ENCODE measurements at regions not wholly inside any gene's neighbourhood (a gene's known extent, or its start where the extent isn't known, plus 50 kb on each side); places are given as distances from the start of the nearest gene placed in this dataset.
"Not testable (repeated sequence)": the region's sequence is repeated elsewhere in the genome, so short reads cannot be mapped to it uniquely, and the experiment has no call there.

DNA sequence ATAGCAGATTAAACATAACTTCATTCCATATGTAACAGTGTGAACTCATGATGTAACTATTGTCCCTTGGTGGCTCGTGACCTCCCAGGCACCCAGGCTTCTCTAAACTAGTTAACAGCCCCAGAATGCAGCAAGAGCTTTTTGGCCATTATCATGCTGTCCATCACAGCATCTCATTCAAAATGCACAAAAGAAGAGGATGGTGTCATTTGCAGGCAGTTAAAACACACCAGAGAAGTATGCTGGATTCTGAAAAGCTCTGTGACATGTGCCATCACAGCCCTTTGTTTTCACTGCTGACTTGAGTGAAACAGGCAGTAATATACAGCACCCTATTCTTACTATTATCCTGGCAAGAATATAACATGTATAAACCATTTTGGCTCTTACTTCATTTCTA is 117.6 kb upstream of the CHMP2B start:
- TF ChIP-seq ZNF138 (CRISPR knock-in tag; conservative IDR thresholded peaks at IDR 0.05) (no peak), HMGA2 (CRISPR knock-in tag; IDR thresholded peaks at IDR 0.05) (no peak), ZBTB21 (CRISPR knock-in tag; IDR thresholded peaks at IDR 0.05; ENCODE audit: borderline replicate concordance) (no peak), FOXK1 (CRISPR knock-in tag; IDR thresholded peaks at IDR 0.05) (no peak)
- TF ChIP-seq, protein P1, sequence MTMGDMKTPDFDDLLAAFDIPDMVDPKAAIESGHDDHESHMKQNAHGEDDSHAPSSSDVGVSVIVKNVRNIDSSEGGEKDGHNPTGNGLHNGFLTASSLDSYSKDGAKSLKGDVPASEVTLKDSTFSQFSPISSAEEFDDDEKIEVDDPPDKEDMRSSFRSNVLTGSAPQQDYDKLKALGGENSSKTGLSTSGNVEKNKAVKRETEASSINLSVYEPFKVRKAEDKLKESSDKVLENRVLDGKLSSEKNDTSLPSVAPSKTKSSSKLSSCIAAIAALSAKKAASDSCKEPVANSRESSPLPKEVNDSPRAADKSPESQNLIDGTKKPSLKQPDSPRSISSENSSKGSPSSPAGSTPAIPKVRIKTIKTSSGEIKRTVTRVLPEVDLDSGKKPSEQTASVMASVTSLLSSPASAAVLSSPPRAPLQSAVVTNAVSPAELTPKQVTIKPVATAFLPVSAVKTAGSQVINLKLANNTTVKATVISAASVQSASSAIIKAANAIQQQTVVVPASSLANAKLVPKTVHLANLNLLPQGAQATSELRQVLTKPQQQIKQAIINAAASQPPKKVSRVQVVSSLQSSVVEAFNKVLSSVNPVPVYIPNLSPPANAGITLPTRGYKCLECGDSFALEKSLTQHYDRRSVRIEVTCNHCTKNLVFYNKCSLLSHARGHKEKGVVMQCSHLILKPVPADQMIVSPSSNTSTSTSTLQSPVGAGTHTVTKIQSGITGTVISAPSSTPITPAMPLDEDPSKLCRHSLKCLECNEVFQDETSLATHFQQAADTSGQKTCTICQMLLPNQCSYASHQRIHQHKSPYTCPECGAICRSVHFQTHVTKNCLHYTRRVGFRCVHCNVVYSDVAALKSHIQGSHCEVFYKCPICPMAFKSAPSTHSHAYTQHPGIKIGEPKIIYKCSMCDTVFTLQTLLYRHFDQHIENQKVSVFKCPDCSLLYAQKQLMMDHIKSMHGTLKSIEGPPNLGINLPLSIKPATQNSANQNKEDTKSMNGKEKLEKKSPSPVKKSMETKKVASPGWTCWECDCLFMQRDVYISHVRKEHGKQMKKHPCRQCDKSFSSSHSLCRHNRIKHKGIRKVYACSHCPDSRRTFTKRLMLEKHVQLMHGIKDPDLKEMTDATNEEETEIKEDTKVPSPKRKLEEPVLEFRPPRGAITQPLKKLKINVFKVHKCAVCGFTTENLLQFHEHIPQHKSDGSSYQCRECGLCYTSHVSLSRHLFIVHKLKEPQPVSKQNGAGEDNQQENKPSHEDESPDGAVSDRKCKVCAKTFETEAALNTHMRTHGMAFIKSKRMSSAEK (CRISPR knock-in tag; IDR thresholded peaks at IDR 0.05; ENCODE audit: borderline replicate concordance): no peak
- TF ChIP-seq, protein P2, sequence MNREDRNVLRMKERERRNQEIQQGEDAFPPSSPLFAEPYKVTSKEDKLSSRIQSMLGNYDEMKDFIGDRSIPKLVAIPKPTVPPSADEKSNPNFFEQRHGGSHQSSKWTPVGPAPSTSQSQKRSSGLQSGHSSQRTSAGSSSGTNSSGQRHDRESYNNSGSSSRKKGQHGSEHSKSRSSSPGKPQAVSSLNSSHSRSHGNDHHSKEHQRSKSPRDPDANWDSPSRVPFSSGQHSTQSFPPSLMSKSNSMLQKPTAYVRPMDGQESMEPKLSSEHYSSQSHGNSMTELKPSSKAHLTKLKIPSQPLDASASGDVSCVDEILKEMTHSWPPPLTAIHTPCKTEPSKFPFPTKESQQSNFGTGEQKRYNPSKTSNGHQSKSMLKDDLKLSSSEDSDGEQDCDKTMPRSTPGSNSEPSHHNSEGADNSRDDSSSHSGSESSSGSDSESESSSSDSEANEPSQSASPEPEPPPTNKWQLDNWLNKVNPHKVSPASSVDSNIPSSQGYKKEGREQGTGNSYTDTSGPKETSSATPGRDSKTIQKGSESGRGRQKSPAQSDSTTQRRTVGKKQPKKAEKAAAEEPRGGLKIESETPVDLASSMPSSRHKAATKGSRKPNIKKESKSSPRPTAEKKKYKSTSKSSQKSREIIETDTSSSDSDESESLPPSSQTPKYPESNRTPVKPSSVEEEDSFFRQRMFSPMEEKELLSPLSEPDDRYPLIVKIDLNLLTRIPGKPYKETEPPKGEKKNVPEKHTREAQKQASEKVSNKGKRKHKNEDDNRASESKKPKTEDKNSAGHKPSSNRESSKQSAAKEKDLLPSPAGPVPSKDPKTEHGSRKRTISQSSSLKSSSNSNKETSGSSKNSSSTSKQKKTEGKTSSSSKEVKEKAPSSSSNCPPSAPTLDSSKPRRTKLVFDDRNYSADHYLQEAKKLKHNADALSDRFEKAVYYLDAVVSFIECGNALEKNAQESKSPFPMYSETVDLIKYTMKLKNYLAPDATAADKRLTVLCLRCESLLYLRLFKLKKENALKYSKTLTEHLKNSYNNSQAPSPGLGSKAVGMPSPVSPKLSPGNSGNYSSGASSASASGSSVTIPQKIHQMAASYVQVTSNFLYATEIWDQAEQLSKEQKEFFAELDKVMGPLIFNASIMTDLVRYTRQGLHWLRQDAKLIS (CRISPR knock-in tag; IDR thresholded peaks at IDR 0.05; ENCODE audit: borderline replicate concordance): no peak
- ATAC-seq: no peak
- no peak for DNase-seq (ENCODE audit: low spot score)
- Mint-ChIP-seq H3K27me3 (ENCODE audit: low read depth) (peaks cover 4% of the 10 kb centered on the region), H3K4me1 (peaks cover 4% of the 10 kb centered on the region), H3K4me3 (no peak overlapping the region), H3K9me3 (peaks cover 32% of the 10 kb centered on the region), H3K27ac (no peak overlapping the region), H3K36me3 (peaks cover 27% of the 10 kb centered on the region)
- CTCF ChIA-PET: no interaction called here
- POLR2A ChIA-PET: no interaction called here

- Mint-ChIP-seq H3K9me3 (peaks cover 39% of the 10 kb centered on the region), H3K4me3 (no peak overlapping the region), H3K27ac (no peak overlapping the region), H3K36me3 (peaks cover 34% of the 10 kb centered on the region), H3K4me1 (peaks cover 15% of the 10 kb centered on the region), H3K27me3 (ENCODE audit: low read depth) (peaks cover 4% of the 10 kb centered on the region)
- ChIA-PET POLR2A (no interaction called here), CTCF (no interaction called here)
- peak; percentile 39; the same call in 1 of the 2 replicates for ATAC-seq
- no peak for DNase-seq (ENCODE audit: low spot score)
- TF ChIP-seq TEAD1 (CRISPR knock-in tag; IDR thresholded peaks at IDR 0.05): no peak
- no peak for TF ChIP-seq PRDM15 (CRISPR knock-in tag; IDR thresholded peaks at IDR 0.05)
These were observed 111.1 kb upstream of the VGLL3 start for GRCh38 chr3:87101861-87102625.

DNA sequence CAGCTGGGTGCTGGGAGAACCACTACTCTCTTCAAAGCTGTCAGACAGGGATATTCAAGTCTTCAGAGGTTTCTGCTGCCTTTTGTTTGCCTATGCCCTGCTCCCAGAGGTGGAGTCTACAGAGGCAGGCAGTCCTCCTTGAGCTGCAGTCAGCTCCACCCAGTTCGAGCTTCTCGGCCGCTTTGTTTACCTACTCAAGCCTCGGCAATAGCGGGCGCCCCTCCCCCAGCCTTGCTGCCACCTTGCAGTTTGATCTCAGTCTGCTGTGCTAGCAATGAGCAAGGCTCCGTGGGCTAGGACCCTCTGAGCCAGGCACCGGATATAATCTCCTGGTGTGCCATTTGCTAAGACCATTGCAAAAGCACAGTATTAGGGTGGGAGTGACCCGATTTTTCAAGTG is 106.8 kb upstream of the VGLL3 start:
- Mint-ChIP-seq H3K9me3 (peaks cover 32% of the 10 kb centered on the region), H3K4me1 (peaks cover 14% of the 10 kb centered on the region), H3K36me3 (peaks cover 28% of the 10 kb centered on the region)
- DNase-seq (ENCODE audit: low spot score); CTCF ChIA-PET; ATAC-seq; H3K27me3 Mint-ChIP-seq (ENCODE audit: low read depth); H3K4me3 Mint-ChIP-seq; POLR2A ChIA-PET; H3K27ac Mint-ChIP-seq: not testable (repeated sequence)
